ENCODE measurements at regions not wholly inside any gene's neighbourhood (a gene's known extent, or its start where the extent isn't known, plus 50 kb on each side); places are given as distances from the start of the nearest gene placed in this dataset.

DNA sequence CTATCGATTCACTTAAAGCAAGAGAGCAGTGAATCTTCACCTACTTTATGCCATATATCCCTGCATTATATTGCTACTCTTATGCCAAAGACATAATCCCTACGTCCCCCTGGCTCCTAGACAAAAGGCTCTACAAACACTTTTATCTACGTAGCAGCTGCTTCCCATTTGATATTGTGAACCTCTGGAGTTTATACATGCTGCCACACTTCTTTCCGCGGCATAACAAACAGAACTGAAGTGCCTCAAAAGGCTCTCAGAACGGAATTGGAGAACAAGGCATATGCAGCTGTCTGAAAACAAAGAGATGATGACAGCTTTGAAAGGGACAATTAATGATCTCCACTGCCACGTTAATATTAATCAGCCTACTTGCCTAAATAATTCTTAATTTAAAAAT is 985.6 kb upstream of the LRRN3 start:
- WGBS, 2 donors, result 27 to 34% methylated on average over 7 of the region's 7 CpGs
- intact Hi-C loops (cut with DNase I; ENCODE audit: low total_unique reads), result no loop called here
- TF ChIP-seq POLR2A (IDR thresholded peaks at IDR 0.05) (no peak), CTCF (IDR thresholded peaks at IDR 0.05) (no peak)
- no peak for DNase-seq (ENCODE audit: low spot score in 2 of 2)
- no peak overlapping the region for H3K4me3 ChIP-seq (ENCODE audit: low read depth, poor library complexity, severe bottlenecking)

DNA sequence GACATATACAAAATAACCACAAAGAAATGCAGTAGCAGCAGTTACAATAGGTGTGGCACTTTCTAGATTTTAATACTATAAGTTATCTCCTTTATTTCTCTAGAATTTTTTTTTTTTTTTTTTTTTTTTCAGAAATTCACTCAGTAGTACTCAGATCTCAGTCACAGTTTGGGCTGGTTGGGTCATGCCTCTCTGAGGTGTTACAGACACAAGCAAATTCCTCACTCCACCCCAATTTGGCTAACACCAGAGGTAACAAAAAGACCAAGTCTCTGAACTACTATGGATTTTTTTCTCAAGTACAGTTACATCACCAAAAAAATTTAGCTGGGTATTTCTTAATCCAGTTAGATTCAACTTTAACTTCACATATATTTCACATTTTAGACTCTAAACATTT is 985.1 kb upstream of the LRRN3 start:
- no peak for TF ChIP-seq POLR2A (IDR thresholded peaks at IDR 0.05)
- TF ChIP-seq CTCF (IDR thresholded peaks at IDR 0.05), result no peak
- intact Hi-C loops (cut with DNase I; ENCODE audit: low total_unique reads), result no loop called here
- no peak overlapping the region for H3K4me3 ChIP-seq (ENCODE audit: low read depth, poor library complexity, severe bottlenecking)
- no peak for DNase-seq (ENCODE audit: low spot score in 2 of 2)

- intact Hi-C loops (cut with DNase I; ENCODE audit: low total_unique reads), result no loop called here
- WGBS, 2 donors, result 69 to 73% methylated on average over 7 of the region's 7 CpGs
- TF ChIP-seq CTCF (IDR thresholded peaks at IDR 0.05) (no peak), POLR2A (IDR thresholded peaks at IDR 0.05) (no peak)
- H3K4me3 ChIP-seq (ENCODE audit: low read depth, poor library complexity, severe bottlenecking), result no peak overlapping the region
- no peak for DNase-seq (ENCODE audit: low spot score in 2 of 2)
These were observed 970.9 kb upstream of the LRRN3 start for GRCh38 chr7:110119883-110120581.

DNA sequence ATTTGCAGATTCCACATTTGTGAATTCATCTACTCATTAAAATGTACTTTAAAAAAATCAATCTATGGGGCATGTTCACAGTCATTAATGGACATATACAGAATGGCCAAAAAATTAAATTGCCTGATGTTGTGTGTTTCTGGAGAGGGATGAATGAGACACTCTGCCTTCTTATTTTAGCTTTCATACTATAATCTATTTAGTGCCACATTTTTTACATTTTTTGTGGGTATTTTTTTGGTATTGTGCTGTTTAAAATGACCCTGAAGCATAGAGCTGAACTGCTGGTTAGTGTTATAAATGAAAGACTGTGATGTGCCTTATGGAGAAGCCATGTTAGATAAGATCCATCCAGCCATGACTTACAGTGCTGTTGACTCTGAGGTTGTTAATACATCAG is 961.8 kb upstream of the LRRN3 start:
- no peak for DNase-seq (ENCODE audit: low spot score in 2 of 2)
- H3K4me3 ChIP-seq (ENCODE audit: low read depth, poor library complexity, severe bottlenecking), result no peak overlapping the region
- TF ChIP-seq CTCF (IDR thresholded peaks at IDR 0.05) (no peak), POLR2A (IDR thresholded peaks at IDR 0.05) (no peak)
- intact Hi-C loops (cut with DNase I; ENCODE audit: low total_unique reads), result no loop called here

- DNase-seq (ENCODE audit: low spot score in 2 of 2), result no peak
- no peak for TF ChIP-seq POLR2A (IDR thresholded peaks at IDR 0.05)
- no peak for TF ChIP-seq CTCF (IDR thresholded peaks at IDR 0.05)
- H3K4me3 ChIP-seq (ENCODE audit: low read depth, poor library complexity, severe bottlenecking), result no peak overlapping the region
- intact Hi-C loops (cut with DNase I; ENCODE audit: low total_unique reads), result no loop called here
- 51 to 53% methylated on average over 2 of the region's 2 CpGs for WGBS, 2 donors
These were observed 960.3 kb upstream of the LRRN3 start for GRCh38 chr7:110130669-110131068.

- no peak overlapping the region for H3K4me3 ChIP-seq (ENCODE audit: low read depth, poor library complexity, severe bottlenecking)
- intact Hi-C loops (cut with DNase I; ENCODE audit: low total_unique reads), result no loop called here
- TF ChIP-seq POLR2A (IDR thresholded peaks at IDR 0.05) (no peak), CTCF (IDR thresholded peaks at IDR 0.05) (no peak)
- DNase-seq (ENCODE audit: low spot score in 2 of 2), result no peak
These were observed 959.6 kb upstream of the LRRN3 start for GRCh38 chr7:110131344-110131743.

Data from lower leg skin (tissue), 4 donors.